GM12874 (cell line): ENCODE measurements at regions not wholly inside any gene's neighbourhood (a gene's known extent, or its start where the extent isn't known, plus 50 kb on each side); places are given as distances from the start of the nearest gene placed in this dataset.

Experiments
- CTCF ChIP-seq: IDR thresholded peaks from 2 replicates; pipeline ENCODE4 v1.5.1; 2011; ENCODE audit warnings: low read depth, mild to moderate bottlenecking, control low read depth, low read length, moderate library complexity; ENCODE audit not compliant: insufficient read depth

GRCh38 chr12:100741084-100741711 is 53.4 kb upstream of the ANO4 start:
- peak; percentile 43 for TF ChIP-seq CTCF

GRCh38 chr12:100743060-100743459 is 51.5 kb upstream of the ANO4 start:
- no peak for TF ChIP-seq CTCF
